SK-N-SH (cell line): ENCODE measurements at regions not wholly inside any gene's neighbourhood (a gene's known extent, or its start where the extent isn't known, plus 50 kb on each side); places are given as distances from the start of the nearest gene placed in this dataset.

ENCODE experiments used
- CTCF ChIA-PET: fragments of 300-600, 350-600 bp; formaldehyde crosslinking; extraction: SDS; loops from one replicate; lab custom pipeline; 2021; lab: Yijun Ruan, JAX
- POLR2A ChIA-PET: fragments of 350-600 bp; sonication (Branson Sonifier 250); formaldehyde crosslinking; extraction: SDS; loops from one replicate; lab custom pipeline; 2020; ENCODE audit warnings: antibody characterized with exemption, inconsistent platforms; lab: Yijun Ruan, JAX
- DNase-seq: peaks from one replicate; pipeline ENCODE4 v3.0.0; 2012
- H2AFZ ChIP-seq: fragments of 200-600 bp; sonication (generic); 2 replicates; pipeline ENCODE4 v1.8.1; 2016; ENCODE audit warnings: antibody characterized with exemption, mild to moderate bottlenecking, low read depth
- H3F3A ChIP-seq: fragments of 200-600 bp; sonication (generic); replicated peaks from 2 replicates; pipeline ENCODE3; 2016; ENCODE audit warnings: antibody characterized with exemption, mild to moderate bottlenecking; ENCODE audit not compliant: insufficient read depth
- H3K27ac ChIP-seq, 2 experiments: fragments of 200-500 bp in 1 of 2; fragments of 200-600 bp in 1 of 2; sonication (Bioruptor generic) in 1 of 2; sonication (generic), shearing (Covaris generic) in 1 of 2; 2 replicates each; pipeline versions ENCODE4 v1.5.1 to v1.6.1; 2014 to 2016; ENCODE audit warnings: low read depth in 2 of 2, inconsistent platforms in 1 of 2, low read length in 1 of 2, mild to moderate bottlenecking in 1 of 2, mixed read lengths in 1 of 2
- H3K27me3 ChIP-seq: fragments of 200-600 bp; sonication (generic), shearing (Covaris generic); 2 replicates; pipeline ENCODE4 v1.6.1; 2016; ENCODE audit warnings: mixed run types; ENCODE audit not compliant: insufficient read depth
- H3K36me3 ChIP-seq, 2 experiments: fragments of 200-500 bp in 1 of 2; fragments of 200-600 bp in 1 of 2; sonication (Bioruptor generic) in 1 of 2; sonication (generic) in 1 of 2; replicated peaks in 1 of 2; 2 replicates each; pipeline versions ENCODE3 to v1.5.1; 2014 to 2016; ENCODE audit warnings: low read length in 1 of 2, mild to moderate bottlenecking in 1 of 2; ENCODE audit not compliant: insufficient read depth in 2 of 2, control insufficient read depth in 1 of 2
- H3K4me1 ChIP-seq, 2 experiments: fragments of 200-500 bp in 1 of 2; fragments of 200-600 bp in 1 of 2; sonication (Bioruptor generic) in 1 of 2; sonication (generic), shearing (Covaris generic) in 1 of 2; 2 replicates each; pipeline versions ENCODE4 v1.5.1 to v1.6.1; 2014 to 2016; ENCODE audit warnings: low read depth in 1 of 2, low read length in 1 of 2, mixed run types in 1 of 2; ENCODE audit not compliant: insufficient read depth in 2 of 2, control insufficient read depth in 1 of 2
- H3K4me2 ChIP-seq: fragments of 200-600 bp; sonication (generic), shearing (Covaris generic); 2 replicates; pipeline ENCODE4 v1.6.1; 2017; ENCODE audit warnings: mixed run types
- H3K4me3 ChIP-seq, 2 experiments: fragments of 200-500 bp in 1 of 2; fragments of 200-600 bp in 1 of 2; sonication (Bioruptor generic) in 1 of 2; sonication (generic), shearing (Covaris generic) in 1 of 2; 2 replicates each; pipeline versions ENCODE4 v1.5.1 to v1.8.1; 2014 to 2016; ENCODE audit warnings: low read depth in 2 of 2, inconsistent platforms in 1 of 2, low read length in 1 of 2, mild to moderate bottlenecking in 1 of 2, mixed read lengths in 1 of 2, moderate library complexity in 1 of 2
- H3K79me2 ChIP-seq: fragments of 200-600 bp; sonication (generic); 2 replicates; pipeline ENCODE4 v1.8.1; 2017; ENCODE audit warnings: mild to moderate bottlenecking; ENCODE audit not compliant: insufficient read depth
- H3K9ac ChIP-seq: fragments of 200-600 bp; sonication (generic); 2 replicates; pipeline ENCODE4 v1.6.1; 2017; ENCODE audit warnings: mixed run types
- H3K9me2 ChIP-seq: fragments of 200-600 bp; sonication (generic); 2 replicates; pipeline ENCODE4 v1.6.1; 2017; ENCODE audit warnings: mixed run types
- H3K9me3 ChIP-seq: fragments of 200-600 bp; sonication (generic); 2 replicates; pipeline ENCODE4 v1.6.1; 2017; ENCODE audit warnings: mixed run types, mild to moderate bottlenecking, moderate library complexity
- H4K20me1 ChIP-seq: fragments of 200-600 bp; sonication (generic); 2 replicates; pipeline ENCODE4 v1.6.1; 2017; ENCODE audit warnings: mild to moderate bottlenecking, mixed run types; ENCODE audit not compliant: insufficient read depth
- EZH2phosphoT487 ChIP-seq: fragments of 200-600 bp; sonication (generic); IDR thresholded peaks from 2 replicates; pipeline ENCODE4 v1.6.1; 2017; ENCODE audit warnings: low read depth, mixed run types, mild to moderate bottlenecking, antibody characterized with exemption, moderate library complexity, borderline replicate concordance
- FOSL2 ChIP-seq: IDR thresholded peaks from 2 replicates; pipeline ENCODE4 v1.4.0; 2012; ENCODE audit warnings: low read depth, mild to moderate bottlenecking, moderate library complexity, borderline replicate concordance
- FOXJ3 ChIP-seq: sonication (generic); formaldehyde crosslinking; IDR thresholded peaks from 2 replicates; pipeline ENCODE4 v1.5.1; 2020; ENCODE audit warnings: mild to moderate bottlenecking, missing genetic modification reagents
- JUND ChIP-seq: IDR thresholded peaks from 2 replicates; pipeline ENCODE4 v1.4.0; 2012
- MXI1 ChIP-seq: IDR thresholded peaks from 2 replicates; pipeline ENCODE4 v1.6.1; 2012; ENCODE audit warnings: mild to moderate bottlenecking, low read depth, low read length, improper control_type of control experiment
- RAD21 ChIP-seq: IDR thresholded peaks from 2 replicates; pipeline ENCODE4 v1.6.1; 2012; ENCODE audit warnings: mild to moderate bottlenecking, low read length
- RCOR1 ChIP-seq: fragments of 150-350 bp; IDR thresholded peaks from 2 replicates; pipeline ENCODE4 v1.6.1; 2017; ENCODE audit warnings: antibody characterized with exemption, low read length
- RXRA ChIP-seq: IDR thresholded peaks from 2 replicates; pipeline ENCODE4 v1.4.0; 2012; ENCODE audit warnings: low read depth, mild to moderate bottlenecking, borderline replicate concordance
- SMC3 ChIP-seq: IDR thresholded peaks from 2 replicates; pipeline ENCODE4 v1.6.1; 2012; ENCODE audit warnings: low read depth, low read length, improper control_type of control experiment
- TAF1 ChIP-seq: IDR thresholded peaks from 2 replicates; pipeline ENCODE4 v1.6.1; 2012; ENCODE audit warnings: low read depth, mild to moderate bottlenecking, low read length, moderate library complexity, borderline replicate concordance
- USF2 ChIP-seq: fragments of 150-350 bp; IDR thresholded peaks from 2 replicates; pipeline ENCODE4 v1.6.1; 2017; ENCODE audit warnings: antibody characterized with exemption, low read length, low read depth, borderline replicate concordance
- ZBTB33 ChIP-seq: IDR thresholded peaks from 2 replicates; pipeline ENCODE4 v1.4.0; 2012; ENCODE audit warnings: low read depth, borderline replicate concordance
- WGBS: methylation state at CpG from one replicate; pipeline ENCODE4 v1.1.6; 2017; ENCODE audit warnings: low lambda C conversion rate; 5-methylcytosine and 5-hydroxymethylcytosine counted together
- TF ChIP-seq, protein P1 (sequence below): IDR thresholded peaks from 2 replicates; pipeline ENCODE4 v1.6.1; 2012; ENCODE audit warnings: mild to moderate bottlenecking, low read depth, low read length, moderate library complexity
- TF ChIP-seq, protein P2 (sequence below): IDR thresholded peaks from 2 replicates; pipeline ENCODE4; 2012

GRCh38 chr12:125304029-125304428 is 238.8 kb downstream of the AACS start:
- H3K36me3 ChIP-seq = no peaks in the 10 kb centered on the region
- no peak overlapping the region for H3K4me3 ChIP-seq
- ChIA-PET CTCF (no interaction called here), POLR2A (no interaction called here)
- H2AFZ ChIP-seq = no peak overlapping the region
- no peak for DNase-seq
- H3K9ac ChIP-seq = no peak overlapping the region
- no peaks in the 10 kb centered on the region for H3K9me3 ChIP-seq
- no peak overlapping the region for H3K4me2 ChIP-seq
- TF ChIP-seq RAD21 (no peak), FOSL2 (no peak), FOXJ3 (CRISPR knock-in tag) (no peak), SMC3 (no peak), TAF1 (no peak), EZH2phosphoT487 (no peak), RXRA (no peak), USF2 (no peak), RCOR1 (no peak)
- TF ChIP-seq, protein P1, sequence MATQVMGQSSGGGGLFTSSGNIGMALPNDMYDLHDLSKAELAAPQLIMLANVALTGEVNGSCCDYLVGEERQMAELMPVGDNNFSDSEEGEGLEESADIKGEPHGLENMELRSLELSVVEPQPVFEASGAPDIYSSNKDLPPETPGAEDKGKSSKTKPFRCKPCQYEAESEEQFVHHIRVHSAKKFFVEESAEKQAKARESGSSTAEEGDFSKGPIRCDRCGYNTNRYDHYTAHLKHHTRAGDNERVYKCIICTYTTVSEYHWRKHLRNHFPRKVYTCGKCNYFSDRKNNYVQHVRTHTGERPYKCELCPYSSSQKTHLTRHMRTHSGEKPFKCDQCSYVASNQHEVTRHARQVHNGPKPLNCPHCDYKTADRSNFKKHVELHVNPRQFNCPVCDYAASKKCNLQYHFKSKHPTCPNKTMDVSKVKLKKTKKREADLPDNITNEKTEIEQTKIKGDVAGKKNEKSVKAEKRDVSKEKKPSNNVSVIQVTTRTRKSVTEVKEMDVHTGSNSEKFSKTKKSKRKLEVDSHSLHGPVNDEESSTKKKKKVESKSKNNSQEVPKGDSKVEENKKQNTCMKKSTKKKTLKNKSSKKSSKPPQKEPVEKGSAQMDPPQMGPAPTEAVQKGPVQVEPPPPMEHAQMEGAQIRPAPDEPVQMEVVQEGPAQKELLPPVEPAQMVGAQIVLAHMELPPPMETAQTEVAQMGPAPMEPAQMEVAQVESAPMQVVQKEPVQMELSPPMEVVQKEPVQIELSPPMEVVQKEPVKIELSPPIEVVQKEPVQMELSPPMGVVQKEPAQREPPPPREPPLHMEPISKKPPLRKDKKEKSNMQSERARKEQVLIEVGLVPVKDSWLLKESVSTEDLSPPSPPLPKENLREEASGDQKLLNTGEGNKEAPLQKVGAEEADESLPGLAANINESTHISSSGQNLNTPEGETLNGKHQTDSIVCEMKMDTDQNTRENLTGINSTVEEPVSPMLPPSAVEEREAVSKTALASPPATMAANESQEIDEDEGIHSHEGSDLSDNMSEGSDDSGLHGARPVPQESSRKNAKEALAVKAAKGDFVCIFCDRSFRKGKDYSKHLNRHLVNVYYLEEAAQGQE = no peak
- H3K79me2 ChIP-seq = no peaks in the 10 kb centered on the region
- H3K27ac ChIP-seq = no peak overlapping the region
- H3F3A ChIP-seq = no peaks in the 10 kb centered on the region
- H3K4me1 ChIP-seq = no peaks in the 10 kb centered on the region
- H4K20me1 ChIP-seq = no peaks in the 10 kb centered on the region
- WGBS = 50% methylated on average over 10 of the region's 10 CpGs
- H3K27me3 ChIP-seq = no peaks in the 10 kb centered on the region
- no peaks in the 10 kb centered on the region for H3K9me2 ChIP-seq

DNA sequence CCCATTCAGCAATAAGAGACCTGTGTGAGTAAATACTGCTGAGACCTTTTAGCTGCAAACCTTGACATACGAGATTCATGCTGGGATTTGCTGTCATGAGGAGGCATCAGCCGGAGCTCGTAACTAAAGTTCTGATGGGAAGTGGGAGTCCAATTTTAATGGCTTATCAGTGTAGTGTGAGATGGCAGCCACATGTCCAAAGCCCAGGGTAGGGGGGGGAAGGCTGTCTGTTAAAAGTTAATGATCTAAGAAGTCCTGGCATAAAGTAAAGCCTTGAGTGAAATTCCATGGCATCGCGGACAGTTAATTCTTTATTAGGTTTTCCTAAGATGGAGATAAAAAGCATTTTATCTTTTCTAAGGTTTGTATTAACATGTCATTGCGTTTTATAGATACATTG is 240.0 kb downstream of the AACS start:
- Histone ChIP-seq H3K9me3 (no peaks in the 10 kb centered on the region), H3K4me1 (no peaks in the 10 kb centered on the region), H3F3A (no peaks in the 10 kb centered on the region), H3K4me2 (no peak overlapping the region), H3K36me3 (no peaks in the 10 kb centered on the region), H3K79me2 (no peaks in the 10 kb centered on the region), H3K27ac (no peak overlapping the region), H4K20me1 (no peaks in the 10 kb centered on the region), H3K4me3 (no peak overlapping the region), H3K9me2 (no peaks in the 10 kb centered on the region), H3K27me3 (no peaks in the 10 kb centered on the region), H3K9ac (no peak overlapping the region), H2AFZ (no peak overlapping the region)
- ChIA-PET CTCF (no interaction called here), POLR2A (no interaction called here)
- WGBS = 2% methylated on average over 6 of the region's 6 CpGs
- TF ChIP-seq RCOR1 (no peak), JUND (no peak), RAD21 (no peak), ZBTB33 (no peak), EZH2phosphoT487 (no peak), MXI1 (no peak)
- TF ChIP-seq, protein P2, sequence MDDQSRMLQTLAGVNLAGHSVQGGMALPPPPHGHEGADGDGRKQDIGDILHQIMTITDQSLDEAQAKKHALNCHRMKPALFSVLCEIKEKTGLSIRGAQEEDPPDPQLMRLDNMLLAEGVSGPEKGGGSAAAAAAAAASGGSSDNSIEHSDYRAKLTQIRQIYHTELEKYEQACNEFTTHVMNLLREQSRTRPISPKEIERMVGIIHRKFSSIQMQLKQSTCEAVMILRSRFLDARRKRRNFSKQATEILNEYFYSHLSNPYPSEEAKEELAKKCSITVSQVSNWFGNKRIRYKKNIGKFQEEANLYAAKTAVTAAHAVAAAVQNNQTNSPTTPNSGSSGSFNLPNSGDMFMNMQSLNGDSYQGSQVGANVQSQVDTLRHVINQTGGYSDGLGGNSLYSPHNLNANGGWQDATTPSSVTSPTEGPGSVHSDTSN = no peak
- DNase-seq = no peak
